GM12864 (cell line): ENCODE measurements at regions not wholly inside any gene's neighbourhood (a gene's known extent, or its start where the extent isn't known, plus 50 kb on each side); places are given as distances from the start of the nearest gene placed in this dataset.

Experiments used
- DNase-seq: peaks from one replicate; pipeline ENCODE4 v3.0.0-alpha.2; 2011; ENCODE audit warnings: low read depth
- H3K4me3 ChIP-seq: 2 replicates; pipeline ENCODE4 v1.5.1; 2011; ENCODE audit warnings: mild to moderate bottlenecking, low read depth, low read length, control low read depth
- CTCF ChIP-seq: IDR thresholded peaks from 2 replicates; pipeline ENCODE4 v1.5.1; 2011; ENCODE audit warnings: low read depth, mild to moderate bottlenecking, moderate library complexity, low read length, control low read depth, inconsistent platforms; ENCODE audit errors: missing control alignments

- no peak overlapping the region for H3K4me3 ChIP-seq
- TF ChIP-seq CTCF, result no peak
Observed at GRCh38 chr15:69898243-69898642, 199.5 kb downstream of the TLE3 start.

GRCh38 chr15:69902414-69903062 lies 195.2 kb downstream of the TLE3 start:
- no peak overlapping the region for H3K4me3 ChIP-seq
- TF ChIP-seq CTCF, result no peak
- DNase-seq, result no peak

More at GRCh38 chr15:69898243-69898642, 199.5 kb downstream of the TLE3 start:
- no peak for DNase-seq

GRCh38 chr15:69903470-69904469 lies 193.9 kb downstream of the TLE3 start:
- no peak for TF ChIP-seq CTCF
- DNase-seq, result no peak
- H3K4me3 ChIP-seq, result no peak overlapping the region

GRCh38 chr15:69906256-69907185 lies 191.2 kb downstream of the TLE3 start:
- DNase-seq, result no peak
- TF ChIP-seq CTCF, result no peak
- H3K4me3 ChIP-seq, result no peak overlapping the region

- no peak for TF ChIP-seq CTCF
- H3K4me3 ChIP-seq, result no peak overlapping the region
- no peak for DNase-seq
Observed at GRCh38 chr15:69908060-69908459, 189.7 kb downstream of the TLE3 start.

- DNase-seq, result no peak
- no peak for TF ChIP-seq CTCF
- no peak overlapping the region for H3K4me3 ChIP-seq
Observed at GRCh38 chr15:69908590-69909420, 188.9 kb downstream of the TLE3 start.
